ENCODE measurements at regions not wholly inside any gene's neighbourhood (a gene's known extent, or its start where the extent isn't known, plus 50 kb on each side); places are given as distances from the start of the nearest gene placed in this dataset.

GRCh38 chr10:120729547-120729946 is 121.6 kb upstream of the WDR11 start:
- no peak overlapping the region for H3K4me3 ChIP-seq (ENCODE audit: insufficient read depth, low read length)
- H4K20me1 ChIP-seq (ENCODE audit: insufficient read depth, low read length), result no peaks in the 10 kb centered on the region
- no peak overlapping the region for H3K4me2 ChIP-seq (ENCODE audit: insufficient read depth, low read length)
- no peaks in the 10 kb centered on the region for H3K79me2 ChIP-seq (ENCODE audit: insufficient read depth, low read length)
- TF ChIP-seq CTCF (IDR thresholded peaks at IDR 0.05; ENCODE audit: extremely low read depth, low read depth, low read length), result no peak
- DNase-seq (ENCODE audit: insufficient read length, low spot score, missing footprints), result no peak
- H3K27me3 ChIP-seq (ENCODE audit: insufficient read depth, low read length), result no peaks in the 10 kb centered on the region
- H3K27ac ChIP-seq (ENCODE audit: low read depth, low read length), result no peak overlapping the region
- H2AFZ ChIP-seq (ENCODE audit: low read length), result no peak overlapping the region
- H3K9me3 ChIP-seq (ENCODE audit: low read depth, low read length), result no peaks in the 10 kb centered on the region
- H3K4me1 ChIP-seq (ENCODE audit: insufficient read depth, low read length), result no peaks in the 10 kb centered on the region
- no peaks in the 10 kb centered on the region for H3K36me3 ChIP-seq (ENCODE audit: insufficient read depth, low read length)

- no peak for TF ChIP-seq CTCF (IDR thresholded peaks at IDR 0.05; ENCODE audit: extremely low read depth, low read depth, low read length)
- no peak overlapping the region for H3K4me2 ChIP-seq (ENCODE audit: insufficient read depth, low read length)
- H4K20me1 ChIP-seq (ENCODE audit: insufficient read depth, low read length), result no peaks in the 10 kb centered on the region
- H3K79me2 ChIP-seq (ENCODE audit: insufficient read depth, low read length), result no peaks in the 10 kb centered on the region
- no peaks in the 10 kb centered on the region for H3K9me3 ChIP-seq (ENCODE audit: low read depth, low read length)
- H3K27me3 ChIP-seq (ENCODE audit: insufficient read depth, low read length), result no peaks in the 10 kb centered on the region
- no peak overlapping the region for H3K27ac ChIP-seq (ENCODE audit: low read depth, low read length)
- H3K4me3 ChIP-seq (ENCODE audit: insufficient read depth, low read length), result no peak overlapping the region
- H3K4me1 ChIP-seq (ENCODE audit: insufficient read depth, low read length), result no peaks in the 10 kb centered on the region
- no peak for DNase-seq (ENCODE audit: insufficient read length, low spot score, missing footprints)
- no peaks in the 10 kb centered on the region for H3K36me3 ChIP-seq (ENCODE audit: insufficient read depth, low read length)
- H2AFZ ChIP-seq (ENCODE audit: low read length), result no peak overlapping the region
These were observed 119.1 kb upstream of the WDR11 start for GRCh38 chr10:120732067-120732466.

DNA sequence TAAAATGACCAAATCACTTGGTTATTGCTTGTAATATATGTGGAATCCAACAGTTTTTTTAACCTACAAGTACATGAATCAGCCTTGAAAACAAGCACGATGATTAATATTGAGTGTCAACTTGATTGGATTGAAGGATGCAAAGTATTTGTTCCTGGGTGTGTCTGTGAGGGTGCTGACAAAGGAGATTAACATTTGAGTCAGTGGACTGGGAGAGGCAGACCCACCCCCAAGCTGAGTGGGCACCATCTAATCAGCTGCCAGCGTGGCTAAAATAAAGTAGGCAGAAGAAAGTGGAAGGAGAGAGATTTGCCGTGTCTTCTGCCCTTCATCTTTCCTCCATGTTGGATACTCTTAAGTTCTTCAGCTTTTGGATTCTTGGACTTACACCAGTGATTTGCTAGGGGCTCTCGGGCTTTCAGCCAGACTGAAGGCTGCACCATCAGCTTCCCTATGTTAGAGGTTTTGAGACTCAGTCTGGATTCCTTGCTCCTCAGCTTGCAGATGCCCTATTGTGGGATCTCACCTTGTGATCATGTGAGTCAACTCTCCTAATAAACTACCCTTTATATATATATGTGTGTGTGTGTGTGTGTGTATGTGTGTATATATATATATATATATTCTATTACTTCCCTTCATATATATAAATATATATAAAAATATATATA is 118.4 kb upstream of the WDR11 start:
- Histone ChIP-seq H3K9me3 (ENCODE audit: low read depth, low read length) (no peaks in the 10 kb centered on the region), H3K4me2 (ENCODE audit: insufficient read depth, low read length) (no peak overlapping the region), H4K20me1 (ENCODE audit: insufficient read depth, low read length) (no peaks in the 10 kb centered on the region), H3K79me2 (ENCODE audit: insufficient read depth, low read length) (no peaks in the 10 kb centered on the region), H3K4me1 (ENCODE audit: insufficient read depth, low read length) (no peaks in the 10 kb centered on the region), H3K4me3 (ENCODE audit: insufficient read depth, low read length) (no peak overlapping the region), H3K36me3 (ENCODE audit: insufficient read depth, low read length) (no peaks in the 10 kb centered on the region), H3K27me3 (ENCODE audit: insufficient read depth, low read length) (no peaks in the 10 kb centered on the region), H3K27ac (ENCODE audit: low read depth, low read length) (no peak overlapping the region), H2AFZ (ENCODE audit: low read length) (no peak overlapping the region)
- no peak for TF ChIP-seq CTCF (IDR thresholded peaks at IDR 0.05; ENCODE audit: extremely low read depth, low read depth, low read length)
- DNase-seq (ENCODE audit: insufficient read length, low spot score, missing footprints), result no peak

DNA sequence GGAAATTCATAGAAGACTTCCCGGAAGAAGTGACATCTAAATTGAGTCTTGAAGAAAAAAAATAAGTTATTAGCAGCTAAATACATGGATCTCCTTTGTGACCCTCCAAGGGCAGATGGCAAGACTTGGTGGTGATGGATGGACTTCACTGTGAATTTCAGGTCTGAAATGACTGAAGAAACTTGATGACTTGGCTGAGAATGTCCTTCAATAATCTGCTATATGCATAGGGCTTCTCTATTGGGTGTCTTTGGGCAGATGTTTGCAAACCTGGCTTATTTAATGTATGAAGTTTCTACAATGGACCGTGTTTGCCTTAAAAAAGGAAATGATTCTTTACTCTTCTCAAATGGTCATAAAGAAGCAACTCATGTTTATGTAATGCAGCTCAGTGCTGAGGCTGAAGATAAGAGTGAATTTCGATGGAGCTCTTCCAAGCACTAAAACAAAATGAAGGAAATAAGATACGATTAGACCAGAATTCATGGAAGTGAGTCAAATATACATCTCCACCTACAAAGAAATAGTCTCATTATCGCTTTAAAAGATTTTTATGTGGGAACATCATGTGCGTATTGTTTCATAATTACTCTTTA is 116.6 kb upstream of the WDR11 start:
- TF ChIP-seq CTCF (IDR thresholded peaks at IDR 0.05; ENCODE audit: extremely low read depth, low read depth, low read length), result no peak
- Histone ChIP-seq H4K20me1 (ENCODE audit: insufficient read depth, low read length) (no peaks in the 10 kb centered on the region), H3K36me3 (ENCODE audit: insufficient read depth, low read length) (no peaks in the 10 kb centered on the region), H3K27ac (ENCODE audit: low read depth, low read length) (no peak overlapping the region), H3K4me1 (ENCODE audit: insufficient read depth, low read length) (no peaks in the 10 kb centered on the region), H3K79me2 (ENCODE audit: insufficient read depth, low read length) (no peaks in the 10 kb centered on the region), H3K4me2 (ENCODE audit: insufficient read depth, low read length) (no peak overlapping the region), H3K9me3 (ENCODE audit: low read depth, low read length) (no peaks in the 10 kb centered on the region), H2AFZ (ENCODE audit: low read length) (no peak overlapping the region), H3K27me3 (ENCODE audit: insufficient read depth, low read length) (no peaks in the 10 kb centered on the region), H3K4me3 (ENCODE audit: insufficient read depth, low read length) (no peak overlapping the region)
- peak; percentile 31 for DNase-seq (ENCODE audit: insufficient read length, low spot score, missing footprints)

Measured in osteoblast (primary cell).